Astrocyte (in vitro differentiated cells and primary cell): ENCODE measurements at regions not wholly inside any gene's neighbourhood (a gene's known extent, or its start where the extent isn't known, plus 50 kb on each side); places are given as distances from the start of the nearest gene placed in this dataset.

ENCODE experiments used
- DNase-seq: peaks from one replicate; pipeline ENCODE4 v3.0.0-alpha.2; 2010; ENCODE audit warnings: low read depth
- FAIRE-seq: peaks from 2 replicates; lab custom pipeline; 2011; peaks lifted over from hg19 to GRCh38; lab: Jason Lieb, UNC
- H2AFZ ChIP-seq: 2 replicates; pipeline ENCODE4 v1.6.0; 2012; ENCODE audit warnings: low read depth, low read length, inconsistent platforms
- H3K27ac ChIP-seq: 2 replicates; pipeline ENCODE4 v1.5.1; 2011; ENCODE audit warnings: low read depth, low read length, inconsistent platforms
- H3K27me3 ChIP-seq: 2 replicates; pipeline ENCODE4 v1.6.0; 2011; ENCODE audit warnings: low read length, inconsistent platforms; ENCODE audit not compliant: insufficient read depth
- H3K36me3 ChIP-seq: 2 replicates; pipeline ENCODE4 v1.5.1; 2011; ENCODE audit warnings: low read length, inconsistent platforms; ENCODE audit not compliant: insufficient read depth
- H3K4me1 ChIP-seq: 2 replicates; pipeline ENCODE4 v1.5.1; 2011; ENCODE audit warnings: low read length, inconsistent platforms; ENCODE audit not compliant: insufficient read depth
- H3K4me2 ChIP-seq: 2 replicates; pipeline ENCODE4 v1.6.0; 2012; ENCODE audit warnings: low read length, inconsistent platforms
- H3K4me3 ChIP-seq: 2 replicates; pipeline ENCODE4 v1.5.1; 2011; ENCODE audit warnings: low read depth, mild to moderate bottlenecking, low read length, inconsistent platforms; ENCODE audit not compliant: insufficient read depth
- H3K79me2 ChIP-seq: 2 replicates; pipeline ENCODE4 v1.6.0; 2012; ENCODE audit warnings: mild to moderate bottlenecking, low read length, inconsistent platforms; ENCODE audit not compliant: insufficient read depth
- H3K9ac ChIP-seq: 2 replicates; pipeline ENCODE4 v1.6.0; 2012; ENCODE audit warnings: mild to moderate bottlenecking, low read length, inconsistent platforms
- H3K9me3 ChIP-seq: 2 replicates; pipeline ENCODE4 v1.5.1; 2012; ENCODE audit warnings: low read depth, mild to moderate bottlenecking, low read length, inconsistent platforms; ENCODE audit not compliant: insufficient read depth
- H4K20me1 ChIP-seq: 2 replicates; pipeline ENCODE4 v1.6.0; 2012; ENCODE audit warnings: low read length, inconsistent platforms; ENCODE audit not compliant: insufficient read depth
- H3K27ac Mint-ChIP-seq: one replicate; pipeline ENCODE4 v1.8.0; 2021; ENCODE audit warnings: mild to moderate bottlenecking, mixed read lengths; ENCODE audit not compliant: unreplicated experiment
- H3K27me3 Mint-ChIP-seq: one replicate; pipeline ENCODE4 v1.8.0; 2021; ENCODE audit warnings: low read depth, mixed read lengths; ENCODE audit not compliant: unreplicated experiment
- H3K36me3 Mint-ChIP-seq: one replicate; pipeline ENCODE4 v1.8.0; 2021; ENCODE audit warnings: low read depth, mixed read lengths; ENCODE audit not compliant: unreplicated experiment
- H3K4me1 Mint-ChIP-seq: one replicate; pipeline ENCODE4 v1.8.0; 2021; ENCODE audit warnings: low read depth, mixed read lengths; ENCODE audit not compliant: unreplicated experiment
- H3K4me3 Mint-ChIP-seq: one replicate; pipeline ENCODE4 v1.8.0; 2021; ENCODE audit warnings: mild to moderate bottlenecking, moderate library complexity, mixed read lengths; ENCODE audit not compliant: unreplicated experiment
- H3K9me3 Mint-ChIP-seq: one replicate; pipeline ENCODE4 v1.8.0; 2021; ENCODE audit warnings: mild to moderate bottlenecking, mixed read lengths; ENCODE audit not compliant: unreplicated experiment
- EZH2 ChIP-seq: IDR thresholded peaks from 2 replicates; pipeline ENCODE4 v1.6.1; 2012; ENCODE audit warnings: mild to moderate bottlenecking, low read length, inconsistent platforms; ENCODE audit not compliant: insufficient read depth
- TF ChIP-seq, protein P1 (sequence below): IDR thresholded peaks from 2 replicates; pipeline ENCODE4 v1.5.1; 2011; ENCODE audit warnings: low read depth, mild to moderate bottlenecking, inconsistent platforms, low read length, moderate library complexity; ENCODE audit not compliant: insufficient read depth

DNA sequence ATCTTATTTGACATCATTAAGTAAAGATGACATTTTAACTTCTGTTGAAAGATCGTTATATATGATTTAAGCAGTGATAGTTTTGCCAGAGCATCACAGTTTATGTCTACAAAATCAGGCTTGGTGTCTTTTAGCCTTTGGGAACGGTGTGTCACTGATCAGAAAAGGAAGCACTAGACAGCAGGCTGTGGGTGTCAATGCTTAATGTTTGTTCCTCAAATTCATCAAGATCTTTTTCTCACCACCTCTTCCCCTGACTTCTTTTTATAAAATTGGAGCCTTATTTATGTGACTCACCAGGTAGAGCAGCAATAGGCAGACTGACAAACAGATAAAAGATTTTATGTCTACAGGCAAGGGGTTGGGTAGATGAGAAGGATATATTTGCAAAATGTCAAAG lies 1558.5 kb downstream of the EFNB2 start:
- Histone ChIP-seq H4K20me1 (no peaks in the 10 kb centered on the region), H3K9ac (no peak overlapping the region), H3K36me3 (no peaks in the 10 kb centered on the region), H3K27ac (no peak overlapping the region), H3K4me1 (no peaks in the 10 kb centered on the region), H3K79me2 (no peaks in the 10 kb centered on the region), H3K9me3 (no peaks in the 10 kb centered on the region), H3K4me2 (no peak overlapping the region), H3K4me3 (no peak overlapping the region), H2AFZ (no peak overlapping the region), H3K27me3 (no peaks in the 10 kb centered on the region)
- Mint-ChIP-seq H3K36me3 (no peaks in the 10 kb centered on the region), H3K9me3 (no peaks in the 10 kb centered on the region), H3K4me3 (no peak overlapping the region), H3K4me1 (peaks cover 2% of the 10 kb centered on the region), H3K27ac (no peak overlapping the region), H3K27me3 (no peaks in the 10 kb centered on the region)
- TF ChIP-seq, protein P1, sequence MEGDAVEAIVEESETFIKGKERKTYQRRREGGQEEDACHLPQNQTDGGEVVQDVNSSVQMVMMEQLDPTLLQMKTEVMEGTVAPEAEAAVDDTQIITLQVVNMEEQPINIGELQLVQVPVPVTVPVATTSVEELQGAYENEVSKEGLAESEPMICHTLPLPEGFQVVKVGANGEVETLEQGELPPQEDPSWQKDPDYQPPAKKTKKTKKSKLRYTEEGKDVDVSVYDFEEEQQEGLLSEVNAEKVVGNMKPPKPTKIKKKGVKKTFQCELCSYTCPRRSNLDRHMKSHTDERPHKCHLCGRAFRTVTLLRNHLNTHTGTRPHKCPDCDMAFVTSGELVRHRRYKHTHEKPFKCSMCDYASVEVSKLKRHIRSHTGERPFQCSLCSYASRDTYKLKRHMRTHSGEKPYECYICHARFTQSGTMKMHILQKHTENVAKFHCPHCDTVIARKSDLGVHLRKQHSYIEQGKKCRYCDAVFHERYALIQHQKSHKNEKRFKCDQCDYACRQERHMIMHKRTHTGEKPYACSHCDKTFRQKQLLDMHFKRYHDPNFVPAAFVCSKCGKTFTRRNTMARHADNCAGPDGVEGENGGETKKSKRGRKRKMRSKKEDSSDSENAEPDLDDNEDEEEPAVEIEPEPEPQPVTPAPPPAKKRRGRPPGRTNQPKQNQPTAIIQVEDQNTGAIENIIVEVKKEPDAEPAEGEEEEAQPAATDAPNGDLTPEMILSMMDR: no peak
- TF ChIP-seq EZH2: no peak
- no peak for DNase-seq
- FAIRE-seq: no peak

DNA sequence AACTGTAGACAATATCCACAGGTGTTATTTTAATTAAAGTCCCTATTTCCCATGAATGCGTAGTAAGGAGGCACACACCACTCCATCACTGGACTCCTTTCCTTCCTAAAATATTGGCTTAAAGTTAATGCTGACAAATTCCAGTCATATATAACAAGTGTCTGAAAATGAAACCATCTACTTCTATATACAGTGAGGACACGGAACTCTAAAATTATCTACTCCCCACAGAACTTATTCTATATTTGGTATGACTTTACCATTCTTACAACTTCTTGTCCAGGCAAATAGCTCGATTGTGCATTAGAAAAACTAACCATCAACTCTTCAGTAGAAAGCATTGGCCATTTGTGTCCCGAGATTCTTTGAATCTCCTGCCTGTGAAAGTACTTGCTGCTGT lies 1560.2 kb downstream of the EFNB2 start:
- Histone ChIP-seq H3K36me3 (no peaks in the 10 kb centered on the region), H3K9me3 (no peaks in the 10 kb centered on the region), H3K27me3 (no peaks in the 10 kb centered on the region), H3K27ac (no peak overlapping the region), H3K4me3 (no peak overlapping the region), H3K9ac (no peak overlapping the region), H3K4me2 (no peak overlapping the region), H3K4me1 (no peaks in the 10 kb centered on the region), H4K20me1 (no peaks in the 10 kb centered on the region), H3K79me2 (no peaks in the 10 kb centered on the region), H2AFZ (no peak overlapping the region)
- Mint-ChIP-seq H3K9me3 (no peaks in the 10 kb centered on the region), H3K4me1 (no peaks in the 10 kb centered on the region), H3K27ac (no peak overlapping the region), H3K4me3 (no peak overlapping the region), H3K27me3 (no peaks in the 10 kb centered on the region), H3K36me3 (no peaks in the 10 kb centered on the region)
- DNase-seq (no peak), FAIRE-seq (no peak)
- TF ChIP-seq, protein P1: no peak
- no peak for TF ChIP-seq EZH2

DNA sequence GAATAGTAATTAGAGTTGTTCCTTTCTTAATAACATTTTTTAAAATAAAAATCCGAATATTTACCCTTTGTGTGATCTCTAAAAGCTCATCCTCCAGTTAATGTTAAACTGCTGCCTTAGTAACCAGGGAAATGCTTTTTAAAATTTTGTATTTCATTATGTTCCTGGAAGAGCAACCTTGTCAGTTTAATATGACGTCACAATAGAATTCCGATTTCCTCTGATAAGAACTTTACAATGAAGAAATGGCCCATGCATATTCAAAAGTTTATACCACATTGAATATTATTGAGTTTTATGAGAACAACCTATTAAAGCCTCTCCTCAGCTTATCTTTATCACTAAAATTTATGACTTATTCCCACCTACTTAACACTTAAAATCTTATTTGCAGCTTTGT lies 1566.6 kb downstream of the EFNB2 start:
- Histone ChIP-seq H2AFZ (no peak overlapping the region), H3K27me3 (no peaks in the 10 kb centered on the region), H3K27ac (no peak overlapping the region), H3K9ac (no peak overlapping the region), H4K20me1 (no peaks in the 10 kb centered on the region), H3K4me1 (no peaks in the 10 kb centered on the region), H3K36me3 (no peaks in the 10 kb centered on the region), H3K9me3 (no peaks in the 10 kb centered on the region), H3K4me2 (no peak overlapping the region), H3K79me2 (no peaks in the 10 kb centered on the region), H3K4me3 (no peak overlapping the region)
- Mint-ChIP-seq H3K4me3 (no peak overlapping the region), H3K4me1 (no peaks in the 10 kb centered on the region), H3K9me3 (no peaks in the 10 kb centered on the region), H3K36me3 (no peaks in the 10 kb centered on the region), H3K27ac (no peak overlapping the region), H3K27me3 (no peaks in the 10 kb centered on the region)
- TF ChIP-seq, protein P1: no peak
- no peak for TF ChIP-seq EZH2
- FAIRE-seq: no peak
- DNase-seq: no peak
